GM21737 (cell line): ENCODE measurements at regions not wholly inside any gene's neighbourhood (a gene's known extent, or its start where the extent isn't known, plus 50 kb on each side); places are given as distances from the start of the nearest gene placed in this dataset.
"Not testable (repeated sequence)": the region's sequence is repeated elsewhere in the genome, so short reads cannot be mapped to it uniquely, and the experiment has no call there.

Source experiments
- ATAC-seq: cut with Tn5 transposase; IDR thresholded peaks from one replicate; pipeline ENCODE4 v1.9.1; 2021; ENCODE audit warnings: mild to moderate bottlenecking, moderate library complexity; ENCODE audit not compliant: unreplicated experiment

DNA sequence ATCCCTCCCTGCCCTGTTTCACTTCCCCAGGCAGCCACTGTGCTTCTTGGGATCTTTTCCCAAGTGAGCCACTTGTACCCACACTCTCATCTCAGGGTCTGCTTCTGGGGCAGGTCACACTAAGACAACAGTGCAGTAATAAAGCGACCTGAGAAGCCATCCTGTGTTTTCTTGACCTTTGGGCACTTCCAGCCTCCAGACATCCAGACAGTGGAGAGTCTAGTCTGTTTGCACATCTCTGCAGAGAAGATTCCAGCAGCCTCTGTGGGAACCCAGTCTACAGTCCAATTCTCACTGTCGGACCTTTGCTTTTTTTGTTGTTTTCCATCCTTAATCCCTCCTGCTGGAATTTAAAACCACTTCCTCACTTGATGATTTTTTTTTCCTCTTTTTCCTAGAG is 50.3 kb upstream of the ATP6AP2 start:
- no peak for ATAC-seq

DNA sequence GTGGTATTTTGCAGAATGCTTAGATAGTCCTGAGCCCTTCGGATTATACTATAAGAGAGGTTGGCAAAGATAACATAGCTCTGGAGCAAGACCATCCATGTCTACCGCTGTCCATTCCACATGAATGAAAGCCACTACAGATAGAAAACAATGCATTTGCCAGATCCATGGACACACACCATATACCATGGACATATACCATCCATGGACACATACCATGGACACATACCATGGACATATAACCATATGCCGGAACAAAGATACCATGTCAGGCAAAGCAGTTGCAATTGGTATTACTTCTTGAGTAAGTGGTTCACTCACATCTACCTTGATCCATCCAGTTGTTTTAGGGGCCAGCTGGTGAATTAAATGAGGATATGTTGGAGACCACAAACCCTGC is 53.2 kb upstream of the ATP6AP2 start:
- no peak for ATAC-seq

DNA sequence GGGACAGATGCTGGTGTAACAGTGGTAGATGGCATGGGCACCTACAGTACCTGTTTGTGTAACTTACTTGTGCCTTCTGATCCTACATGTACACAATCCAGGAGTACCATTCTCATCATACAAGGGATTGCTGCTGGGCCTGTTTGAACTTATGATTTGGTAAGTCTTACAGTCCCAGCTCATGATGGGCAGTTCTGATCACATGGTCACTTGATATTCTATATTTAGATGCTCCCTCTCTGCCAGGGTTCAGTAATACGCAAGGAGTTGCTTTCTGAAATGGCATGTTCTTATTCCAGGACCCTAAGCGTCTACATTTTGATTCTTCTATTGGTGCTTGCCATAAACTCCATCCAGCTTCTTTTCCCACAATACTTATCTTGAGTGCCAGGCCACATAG is 54.4 kb upstream of the ATP6AP2 start:
- no peak for ATAC-seq

DNA sequence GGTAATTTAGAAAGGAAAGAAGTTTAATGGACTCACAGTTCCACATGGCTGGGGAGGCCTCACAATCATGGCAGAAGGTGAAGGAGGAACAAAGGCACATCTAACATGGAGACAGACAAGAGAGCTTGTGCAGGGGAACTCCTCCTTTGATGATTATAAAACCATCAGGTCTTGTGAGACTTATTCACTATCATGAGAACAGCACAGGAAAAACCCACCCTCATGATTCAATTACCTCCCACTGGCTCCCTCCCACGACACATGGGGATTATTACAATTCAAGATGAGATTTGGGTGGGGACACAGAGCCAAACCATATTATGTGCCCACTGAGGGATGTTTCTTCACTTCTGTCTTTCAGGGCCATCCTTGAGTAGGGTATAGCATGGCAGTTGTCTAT is 54.9 kb upstream of the ATP6AP2 start:
- ATAC-seq, result not testable (repeated sequence)

DNA sequence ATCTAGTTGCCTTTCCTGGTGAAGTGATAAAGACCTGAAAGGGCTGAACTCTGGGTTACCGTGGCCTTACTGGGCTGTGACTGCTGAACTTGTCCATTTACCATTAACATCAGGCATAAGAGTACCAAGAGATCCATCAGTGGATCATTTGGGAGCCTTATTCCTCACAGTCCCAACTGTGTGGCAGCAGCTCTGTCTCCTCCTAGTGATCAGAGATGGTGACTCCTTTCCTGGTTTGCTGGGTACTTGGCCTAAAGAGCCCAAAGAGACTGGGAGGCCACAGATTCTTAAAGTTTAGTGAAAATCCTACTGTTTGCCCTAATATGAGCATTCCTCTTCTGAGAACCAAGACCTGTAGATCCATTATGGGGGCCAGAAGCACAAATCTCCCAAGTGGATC is 56.3 kb upstream of the ATP6AP2 start:
- no peak for ATAC-seq

DNA sequence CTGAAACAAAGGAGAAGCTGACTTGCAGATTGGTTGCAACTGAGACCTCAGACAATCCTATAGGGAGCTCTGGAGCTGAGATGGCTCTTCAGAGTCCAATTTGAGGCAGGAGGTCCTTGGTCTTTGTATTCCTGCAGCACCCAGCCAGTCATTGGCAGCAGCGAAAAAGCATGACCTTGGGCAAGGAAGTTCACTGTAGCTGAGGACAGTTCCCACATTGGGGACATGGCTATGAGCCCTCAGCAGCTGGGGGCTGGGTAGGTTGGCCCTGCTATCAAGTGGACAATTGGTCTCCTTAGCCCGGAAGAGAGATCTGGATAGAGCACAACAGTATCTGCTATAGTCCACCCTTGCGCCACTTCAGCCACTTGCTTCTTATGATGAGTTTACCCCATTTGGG is 56.9 kb upstream of the ATP6AP2 start:
- no peak for ATAC-seq

DNA sequence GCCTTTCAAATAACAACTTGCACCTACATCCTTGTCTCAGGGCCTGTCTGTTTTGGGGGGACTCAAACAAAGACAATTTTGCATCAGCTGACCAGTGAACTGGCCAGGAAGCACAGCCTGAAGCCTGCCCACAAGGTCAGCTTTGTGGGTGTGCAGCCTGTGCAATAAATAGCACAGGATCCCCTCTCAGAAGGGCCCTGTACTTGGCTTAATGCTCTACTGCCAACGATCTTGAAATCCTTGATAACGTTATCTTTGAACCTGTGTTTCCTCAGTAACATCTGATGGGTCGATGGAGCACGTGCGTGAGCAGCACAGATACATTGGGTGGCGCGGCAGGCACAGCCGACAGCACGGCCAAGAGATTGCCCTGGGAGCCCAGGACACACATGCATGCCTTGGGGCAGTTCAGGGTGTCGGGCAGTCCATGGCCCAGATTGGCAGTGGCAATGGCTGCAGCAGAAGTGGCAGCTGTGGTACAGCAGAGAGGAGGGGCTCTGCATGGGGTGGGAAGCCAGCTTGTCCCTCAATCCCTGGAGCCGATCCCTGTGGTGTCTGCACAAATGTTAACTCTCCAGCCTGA is 58.8 kb upstream of the ATP6AP2 start:
- no peak for ATAC-seq

DNA sequence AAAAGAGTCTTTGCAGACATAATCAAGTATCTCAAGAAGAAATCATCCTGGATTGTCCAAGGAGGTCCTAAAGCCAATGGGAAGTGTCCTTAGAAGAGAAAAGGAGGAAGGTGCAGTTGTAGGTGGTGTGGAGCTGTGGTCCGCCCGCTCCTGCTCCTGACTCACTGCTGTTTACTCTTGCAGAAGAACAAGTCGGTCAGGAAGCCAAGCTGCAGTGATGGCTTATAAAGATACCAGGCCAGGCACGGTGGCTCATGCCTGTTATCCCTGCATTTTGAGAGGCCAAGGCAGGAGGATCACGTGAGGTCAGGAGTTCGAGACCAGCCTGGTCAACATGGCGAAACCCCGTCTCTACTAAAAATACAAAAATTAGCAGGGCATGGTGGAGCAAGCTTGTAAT is 66.4 kb upstream of the ATP6AP2 start:
- no peak for ATAC-seq

DNA sequence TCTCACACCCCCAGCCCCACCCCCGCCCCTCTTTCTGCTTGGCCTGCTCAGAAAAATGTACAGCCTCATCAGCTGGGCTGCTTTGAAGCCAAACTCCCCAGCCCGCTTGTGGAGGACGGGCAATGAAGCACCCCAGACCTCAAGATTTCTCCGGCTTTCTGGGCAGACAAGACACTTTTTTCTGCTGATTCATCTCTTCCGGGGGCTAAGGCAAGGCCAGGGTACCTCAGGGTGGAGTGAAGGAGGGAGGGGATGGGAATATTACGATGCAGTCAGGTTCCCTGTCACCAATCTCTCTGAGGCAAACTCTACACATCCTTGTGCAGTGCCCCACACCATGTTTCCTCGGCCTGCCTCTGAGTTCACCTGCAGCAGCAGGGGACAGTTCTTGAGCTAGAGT is 66.9 kb upstream of the ATP6AP2 start:
- ATAC-seq, result no peak

DNA sequence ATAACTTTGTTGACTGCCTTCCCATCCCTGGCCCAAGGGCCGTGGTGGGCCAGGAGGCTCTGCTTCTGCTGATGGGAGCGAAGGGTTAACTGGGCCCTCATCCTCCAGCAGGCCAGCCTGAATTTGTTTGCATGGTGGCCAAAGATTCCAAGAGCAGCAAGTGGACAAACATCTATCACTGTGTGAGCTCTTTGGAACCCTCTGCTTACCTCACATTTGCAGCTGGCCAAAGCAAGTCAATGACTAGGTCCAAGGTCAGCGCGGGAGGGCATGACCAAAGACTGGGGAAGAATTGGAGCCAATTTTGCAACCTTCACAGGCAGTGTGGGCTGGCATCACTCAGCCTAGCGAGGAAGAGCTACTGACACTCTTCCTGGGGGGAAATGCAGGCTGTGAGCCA is 67.8 kb upstream of the ATP6AP2 start:
- ATAC-seq, result no peak

DNA sequence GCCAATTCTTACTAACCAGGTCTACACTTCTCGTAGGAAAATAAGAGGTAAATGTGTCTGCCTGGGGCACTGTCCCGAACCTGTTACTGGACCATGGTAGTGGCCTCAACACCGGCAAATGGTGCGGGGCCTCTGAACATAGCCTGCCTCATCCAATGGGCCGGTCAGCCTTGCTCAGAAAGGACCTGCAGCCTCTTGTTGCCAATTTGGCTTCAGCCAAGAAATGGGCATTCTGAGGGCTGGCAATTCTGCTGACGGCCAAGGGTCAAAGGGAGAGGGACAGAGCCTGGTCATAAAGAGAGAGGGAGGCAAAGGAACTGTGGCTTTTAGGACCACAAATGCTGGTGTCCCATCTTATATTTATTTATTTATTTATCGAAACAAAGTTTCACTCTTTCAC is 69.5 kb upstream of the ATP6AP2 start:
- ATAC-seq, result no peak

DNA sequence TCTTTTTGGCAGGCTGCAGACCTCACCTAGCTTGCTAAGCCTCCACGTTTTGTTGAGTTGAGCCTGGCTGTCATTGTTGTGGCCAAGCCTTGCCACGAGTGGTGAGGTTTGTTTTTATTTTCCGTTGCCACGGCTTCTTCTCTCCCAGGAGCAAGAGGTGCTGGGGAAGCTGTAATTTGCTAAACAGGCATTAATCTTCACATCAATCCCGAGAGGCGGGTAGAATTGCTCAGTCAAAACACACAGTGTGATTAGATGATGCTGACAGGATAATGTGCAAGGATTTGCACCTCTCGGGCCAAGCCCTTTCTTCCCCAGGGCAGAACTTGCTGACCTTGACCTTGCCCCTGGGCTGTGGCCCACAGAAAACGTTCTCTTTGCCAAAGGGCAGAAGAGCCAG is 72.2 kb upstream of the ATP6AP2 start:
- ATAC-seq, result no peak

DNA sequence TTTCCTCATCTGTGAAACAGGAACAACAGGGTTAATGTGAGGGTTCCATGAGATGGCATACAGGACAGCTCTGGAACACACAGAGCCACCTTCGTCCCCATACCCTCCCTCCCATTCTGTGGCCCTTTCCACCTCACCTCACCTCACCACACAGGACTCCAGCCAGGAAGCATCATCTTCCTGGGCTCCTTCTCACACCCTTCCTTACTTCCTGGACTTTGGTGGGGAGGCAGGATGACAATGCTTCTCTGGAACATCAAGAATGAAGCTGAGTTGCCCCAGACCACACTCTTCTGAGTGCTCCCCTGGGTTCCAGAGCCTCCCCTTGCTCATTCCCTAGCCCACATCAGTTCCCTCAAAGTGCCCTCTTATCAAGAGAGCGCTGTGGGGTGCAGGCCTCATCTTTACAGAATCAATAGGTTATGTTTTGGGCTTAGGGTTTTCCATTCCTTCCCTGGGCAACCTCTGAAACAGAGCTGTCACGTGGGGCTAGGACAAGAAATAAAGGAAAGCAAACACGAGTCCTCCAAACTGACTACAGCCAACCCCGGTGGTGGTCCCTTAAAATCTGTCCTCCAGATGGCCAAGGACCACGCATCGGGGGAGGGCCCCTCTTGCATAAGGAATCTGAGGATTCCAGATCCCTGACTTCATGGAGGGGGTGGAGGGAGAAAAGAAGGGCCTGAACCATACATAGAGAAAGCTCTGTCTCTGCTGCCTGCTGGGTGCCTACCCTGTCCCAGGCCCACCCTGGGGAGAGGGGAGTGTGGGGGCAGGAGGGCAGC is 74.4 kb upstream of the ATP6AP2 start:
- no peak for ATAC-seq

DNA sequence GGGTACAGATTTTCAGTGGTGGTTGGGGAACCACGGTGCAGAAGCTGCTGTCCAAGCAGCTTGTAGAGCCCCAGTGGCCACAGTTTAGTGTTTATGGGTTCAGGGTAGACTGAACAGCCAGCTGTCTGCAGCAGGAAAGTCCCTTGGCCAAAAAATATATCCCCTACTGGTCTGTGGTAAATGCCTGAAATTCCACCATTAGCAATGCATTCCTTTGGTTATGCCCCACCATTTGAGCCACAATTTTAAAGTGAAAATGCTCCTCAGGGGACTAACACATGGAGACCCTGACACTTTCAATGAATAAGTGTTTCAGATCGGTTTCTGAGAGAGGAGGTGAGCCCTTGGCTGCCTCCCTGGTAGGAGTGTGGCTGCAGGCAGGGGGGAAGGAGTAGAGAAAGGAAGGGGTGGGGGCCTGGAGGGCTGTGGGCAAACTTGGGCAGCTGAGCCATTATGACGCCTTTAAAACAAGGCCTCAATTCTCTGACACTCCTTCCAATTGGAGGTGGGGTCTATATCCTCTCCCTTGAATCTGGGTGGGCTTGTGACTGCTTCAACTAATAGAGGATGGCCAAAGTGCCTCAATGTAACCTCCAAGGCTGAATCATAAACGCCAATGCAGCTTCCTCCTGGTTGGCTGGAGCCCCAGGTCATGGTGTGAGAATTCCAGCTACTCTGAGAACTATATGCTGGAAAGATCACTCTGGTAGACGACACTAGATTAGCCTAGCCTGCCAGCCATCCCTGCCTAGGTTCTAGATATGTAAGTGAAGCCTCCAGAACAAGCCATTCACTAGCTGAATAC is 75.8 kb upstream of the ATP6AP2 start:
- ATAC-seq, result no peak

DNA sequence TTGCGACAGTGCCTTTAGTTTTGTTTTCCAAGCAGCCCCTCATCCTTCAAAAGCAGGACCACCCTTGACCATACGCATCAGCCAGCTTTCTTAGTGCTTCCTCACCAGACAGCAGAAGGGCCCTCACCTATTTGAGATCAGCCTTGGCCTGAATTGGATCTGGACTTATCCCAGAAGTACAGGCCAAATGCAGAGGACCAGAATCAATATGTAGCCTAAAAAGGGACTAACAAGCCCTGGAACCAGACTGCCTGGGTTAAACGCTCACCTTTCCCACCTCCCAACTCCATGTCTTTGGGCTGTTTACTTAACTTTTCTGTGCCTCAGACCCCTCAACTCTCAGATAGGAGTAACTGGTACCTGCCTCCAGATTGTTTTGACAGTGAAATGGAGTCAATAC is 77.7 kb upstream of the ATP6AP2 start:
- no peak for ATAC-seq

DNA sequence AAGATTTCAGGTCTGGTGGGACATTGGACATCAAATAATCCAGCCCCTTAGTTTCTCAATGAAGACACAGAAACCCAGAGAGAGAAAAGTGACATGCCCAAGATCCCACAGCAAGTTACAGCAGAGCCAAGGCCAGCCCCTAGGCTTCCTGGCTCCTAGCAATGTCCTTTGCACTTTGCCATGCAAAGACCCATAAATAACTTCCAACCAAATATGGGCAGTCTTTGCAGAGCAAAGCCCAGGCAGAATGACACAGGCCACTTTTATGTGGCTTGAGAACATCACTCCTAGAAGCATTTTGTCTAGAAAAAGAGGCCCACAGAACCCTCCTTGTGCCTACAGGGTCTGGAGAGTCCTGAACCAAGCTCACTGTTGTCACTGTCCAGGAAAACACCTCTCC is 78.1 kb upstream of the ATP6AP2 start:
- no peak for ATAC-seq

DNA sequence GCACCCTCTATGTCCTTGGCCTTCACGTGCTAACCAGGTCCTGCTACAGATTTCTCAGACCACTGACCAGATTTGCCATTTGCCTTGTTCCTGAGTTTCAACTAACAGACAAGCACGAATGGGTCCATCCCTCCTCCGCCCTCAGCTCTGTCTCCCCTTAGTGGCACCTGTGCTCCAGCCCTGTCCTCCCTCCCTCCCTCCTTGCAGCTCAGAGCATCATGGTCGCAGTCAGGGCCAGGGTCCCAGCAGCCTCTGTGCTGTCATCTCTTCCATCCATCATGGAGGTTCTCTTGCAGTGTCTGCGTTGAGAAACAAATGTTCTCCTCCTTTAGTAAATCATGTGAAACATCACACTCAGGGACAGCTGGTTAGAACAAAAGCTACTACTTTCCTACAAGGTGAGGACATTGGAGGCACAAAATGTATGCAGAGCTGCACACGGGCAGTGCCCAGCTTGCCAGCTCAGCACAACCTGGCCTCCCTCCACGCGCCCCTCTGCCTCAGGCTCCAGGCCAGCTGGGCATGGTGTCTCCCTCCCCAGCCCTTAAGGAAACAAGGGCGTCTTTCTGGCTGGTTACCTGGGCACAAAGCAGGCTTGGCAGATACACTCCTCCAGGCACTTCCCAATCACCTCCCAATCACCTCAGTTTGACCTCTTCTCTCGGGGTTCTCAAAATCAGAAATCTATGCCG is 79.5 kb upstream of the ATP6AP2 start:
- no peak for ATAC-seq

DNA sequence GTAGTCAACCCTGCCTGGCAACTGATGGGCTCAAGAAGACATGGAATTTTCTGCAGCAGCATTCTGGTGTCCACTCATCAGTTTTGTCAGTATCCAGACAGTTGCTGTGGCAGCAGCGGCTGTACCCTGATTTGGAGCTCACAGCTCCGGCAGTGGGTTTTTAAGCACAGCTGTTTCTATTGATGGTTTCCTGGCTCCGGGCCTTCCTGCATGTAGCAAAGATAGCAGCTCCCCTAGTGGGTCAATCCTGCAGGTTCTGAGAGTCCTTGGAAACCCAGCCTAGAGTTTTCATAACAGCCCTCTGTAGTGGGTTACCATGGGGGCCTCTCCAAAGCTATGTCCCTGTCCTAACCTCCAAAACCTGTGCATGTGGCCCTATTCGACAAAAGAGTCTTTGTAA is 84.0 kb upstream of the ATP6AP2 start:
- no peak for ATAC-seq

DNA sequence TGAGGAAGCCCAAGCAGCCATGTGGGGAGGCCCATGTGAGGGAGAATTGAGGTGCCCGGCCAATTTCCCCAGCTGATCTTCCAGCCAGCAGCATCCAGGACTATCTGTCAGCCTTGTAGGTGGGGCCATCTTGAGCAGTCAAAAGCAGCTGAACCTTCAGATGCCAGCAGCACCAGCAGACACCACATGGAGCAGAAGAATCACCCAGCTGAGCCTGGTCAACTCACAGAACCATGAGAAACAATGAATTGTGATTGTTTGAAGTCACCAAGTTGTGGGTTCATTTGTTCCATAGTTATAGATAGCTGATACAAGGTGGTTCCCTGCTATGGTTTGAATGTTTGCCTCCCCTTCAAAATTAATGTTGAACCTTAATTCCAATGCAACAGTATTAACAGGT is 85.1 kb upstream of the ATP6AP2 start:
- ATAC-seq, result no peak

DNA sequence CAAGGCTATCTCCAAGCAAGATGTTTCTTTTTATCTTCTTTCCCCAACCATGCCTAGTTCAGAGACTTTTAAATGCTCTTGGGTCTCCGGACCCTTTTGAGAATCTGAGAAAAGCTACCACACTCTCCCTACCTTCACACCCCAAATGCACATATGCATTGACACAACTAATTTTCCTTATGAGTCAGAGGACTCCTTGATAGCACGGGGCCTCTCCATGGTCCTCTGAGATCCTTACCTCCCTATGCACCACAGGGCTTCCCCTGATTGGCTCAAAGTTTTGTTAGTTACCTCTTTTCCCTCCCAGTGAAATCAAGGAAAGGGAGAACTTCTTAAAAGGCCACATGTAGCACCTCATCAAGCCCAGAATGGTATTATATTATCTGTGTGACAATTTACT is 86.8 kb upstream of the ATP6AP2 start:
- no peak for ATAC-seq

DNA sequence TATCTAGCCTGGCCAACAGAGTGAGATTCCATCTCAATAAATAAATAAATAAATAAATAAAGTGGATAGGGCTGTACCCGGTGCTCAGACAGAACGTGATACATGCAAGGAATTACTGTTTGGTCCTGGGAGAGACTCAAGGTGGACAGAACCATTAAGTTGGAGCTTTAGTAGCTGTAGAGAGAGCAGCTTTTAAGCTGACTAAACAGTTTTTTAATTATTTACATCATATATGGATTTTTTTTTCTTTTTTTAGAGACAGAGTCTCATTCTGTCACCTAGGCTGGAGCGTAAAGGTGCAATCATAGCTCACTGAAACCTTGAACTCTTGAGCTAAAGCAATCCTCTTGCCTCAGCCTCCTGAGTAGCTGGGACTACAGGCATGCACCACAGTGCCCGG is 92.5 kb upstream of the ATP6AP2 start:
- no peak for ATAC-seq

DNA sequence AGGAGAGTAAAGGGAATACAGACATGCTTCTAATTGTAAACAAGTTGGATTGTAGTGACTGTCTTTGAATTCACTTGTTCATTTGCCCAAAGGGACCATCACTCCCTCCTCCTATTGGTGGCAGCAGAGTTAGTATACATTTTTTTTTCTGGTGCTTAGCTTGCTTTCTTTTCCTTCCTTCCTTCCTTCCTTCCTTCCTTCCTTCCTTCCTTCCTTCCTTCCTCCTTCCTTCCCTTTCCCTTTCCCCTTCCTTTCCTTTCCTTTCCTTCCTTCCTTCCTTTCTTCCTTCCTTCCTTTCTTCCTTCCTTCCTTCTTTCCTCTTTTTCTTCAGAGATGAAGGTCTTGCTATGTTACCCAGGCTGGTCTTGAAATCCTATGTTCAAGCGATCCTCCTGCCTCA is 94.8 kb upstream of the ATP6AP2 start:
- ATAC-seq, result no peak
